ENCODE measurements at regions not wholly inside any gene's neighbourhood (a gene's known extent, or its start where the extent isn't known, plus 50 kb on each side); places are given as distances from the start of the nearest gene placed in this dataset.

- H3K4me1 ChIP-seq, result no peaks in the 10 kb centered on the region
- H3K4me3 ChIP-seq, result no peak overlapping the region
- ATAC-seq (ENCODE audit: low FRiP score in 2 of 2), result no peak
- no peaks in the 10 kb centered on the region for H3K9me3 ChIP-seq
- DNase-seq, result no peak
- no peaks in the 10 kb centered on the region for H3K36me3 ChIP-seq
- TF ChIP-seq POLR2A (IDR thresholded peaks at IDR 0.05) (no peak), POLR2AphosphoS5 (IDR thresholded peaks at IDR 0.05) (no peak), CTCF (IDR thresholded peaks at IDR 0.05) (no peak), EP300 (IDR thresholded peaks at IDR 0.05) (no peak)
- no peak overlapping the region for H3K27ac ChIP-seq
- 61 to 80% methylated on average over 1 of the region's 1 CpG for WGBS, 2 donors
- no peaks in the 10 kb centered on the region for H3K27me3 ChIP-seq
Measured at GRCh38 chr3:110106805-110107204, 769.5 kb upstream of the DPPA4 start.

GRCh38 chr3:110123946-110124345 lies 786.6 kb upstream of the DPPA4 start:
- Histone ChIP-seq H3K4me3 (no peak overlapping the region), H3K9me3 (no peaks in the 10 kb centered on the region), H3K27me3 (no peaks in the 10 kb centered on the region), H3K27ac (no peak overlapping the region), H3K4me1 (no peaks in the 10 kb centered on the region), H3K36me3 (no peaks in the 10 kb centered on the region)
- 79 to 83% methylated on average over 1 of the region's 1 CpG for WGBS, 2 donors
- DNase-seq (no peak), ATAC-seq (ENCODE audit: low FRiP score in 2 of 2) (no peak)
- TF ChIP-seq POLR2A (IDR thresholded peaks at IDR 0.05) (no peak), POLR2AphosphoS5 (IDR thresholded peaks at IDR 0.05) (no peak), CTCF (IDR thresholded peaks at IDR 0.05) (no peak), EP300 (IDR thresholded peaks at IDR 0.05) (no peak)

GRCh38 chr3:110126065-110126464 lies 788.7 kb upstream of the DPPA4 start:
- Histone ChIP-seq H3K4me3 (no peak overlapping the region), H3K27me3 (no peaks in the 10 kb centered on the region), H3K9me3 (no peaks in the 10 kb centered on the region), H3K27ac (no peak overlapping the region), H3K36me3 (no peaks in the 10 kb centered on the region), H3K4me1 (no peaks in the 10 kb centered on the region)
- ATAC-seq (ENCODE audit: low FRiP score in 2 of 2), result peak; percentile 62 to 92
- WGBS, 2 donors, result 77 to 87% methylated on average over 3 to 10 of the region's 10 CpGs
- TF ChIP-seq POLR2AphosphoS5 (IDR thresholded peaks at IDR 0.05) (peak in 1 of 2 donors; percentile 63), EP300 (IDR thresholded peaks at IDR 0.05) (peak in 2 of 4 donors; percentile 35 to 91), POLR2A (IDR thresholded peaks at IDR 0.05) (no peak), CTCF (IDR thresholded peaks at IDR 0.05) (no peak)
- peak; percentile 41 to 70 for DNase-seq

GRCh38 chr3:110133971-110134370 lies 796.6 kb upstream of the DPPA4 start:
- TF ChIP-seq CTCF (IDR thresholded peaks at IDR 0.05), result no peak
- TF ChIP-seq EP300 (IDR thresholded peaks at IDR 0.05), result no peak
- Histone ChIP-seq H3K27me3 (no peaks in the 10 kb centered on the region), H3K4me1 (peaks cover 0 to 3% (median 0%) of the 10 kb centered on the region in 4 donors), H3K27ac (no peak overlapping the region), H3K4me3 (no peak overlapping the region), H3K9me3 (peaks cover 0 to 5% (median 3%) of the 10 kb centered on the region in 4 donors), H3K36me3 (no peaks in the 10 kb centered on the region)
- no peak for DNase-seq
- 72 to 81% methylated on average over 2 of the region's 2 CpGs for WGBS, 2 donors
- ATAC-seq (ENCODE audit: low FRiP score in 2 of 2), result no peak

- Histone ChIP-seq H3K36me3 (no peaks in the 10 kb centered on the region), H3K9me3 (peaks cover 0 to 5% (median 3%) of the 10 kb centered on the region in 4 donors), H3K4me3 (no peak overlapping the region), H3K4me1 (peaks cover 0 to 3% (median 0%) of the 10 kb centered on the region in 4 donors), H3K27ac (peak overlapping the region in 1 of 4 donors; percentile 5), H3K27me3 (no peaks in the 10 kb centered on the region)
- ATAC-seq (ENCODE audit: low FRiP score in 2 of 2) (peak; percentile 56 to 88), DNase-seq (peak in 1 of 2 donors; percentile 55)
- TF ChIP-seq POLR2A (IDR thresholded peaks at IDR 0.05) (no peak), POLR2AphosphoS5 (IDR thresholded peaks at IDR 0.05) (peak in 1 of 2 donors; percentile 22), EP300 (IDR thresholded peaks at IDR 0.05) (peak in 1 of 4 donors; percentile 80)
- WGBS, 2 donors, result 50 to 59% methylated on average over 4 of the region's 4 CpGs
Measured at GRCh38 chr3:110139048-110139447, 801.7 kb upstream of the DPPA4 start.
